RWPE2 (cell line): ENCODE measurements at regions not wholly inside any gene's neighbourhood (a gene's known extent, or its start where the extent isn't known, plus 50 kb on each side); places are given as distances from the start of the nearest gene placed in this dataset.

Experiments
- ATAC-seq: fragments of 200-7000 bp; cut with Tn5 transposase; 3 replicates; pipeline ENCODE4 v1.9.1; 2021; ENCODE audit warnings: low read depth
- DNase-seq: peaks from one replicate; pipeline ENCODE4 v3.0.0-alpha.2; 2020; ENCODE audit warnings: low spot score
- H3K27ac ChIP-seq: fragments of 450-650 bp; 2 replicates; pipeline ENCODE4 v1.5.1; 2017; ENCODE audit warnings: mild to moderate bottlenecking; ENCODE audit not compliant: poor library complexity, severe bottlenecking
- H3K27me3 ChIP-seq: fragments of 250-450 bp; sonication (Bioruptor Pico); 2 replicates; pipeline ENCODE4 v1.5.1; 2021; ENCODE audit warnings: mild to moderate bottlenecking, moderate library complexity; ENCODE audit not compliant: insufficient read depth, poor library complexity, severe bottlenecking
- H3K36me3 ChIP-seq: fragments of 250-450 bp; sonication (Bioruptor Pico); 2 replicates; pipeline ENCODE4 v1.5.1; 2020; ENCODE audit warnings: low read depth, mild to moderate bottlenecking, moderate library complexity
- H3K4me1 ChIP-seq: fragments of 250-450 bp; sonication (Bioruptor Pico); 2 replicates; pipeline ENCODE4 v1.5.1; 2021; ENCODE audit warnings: mild to moderate bottlenecking, moderate library complexity; ENCODE audit not compliant: insufficient read depth, poor library complexity, severe bottlenecking
- H3K4me3 ChIP-seq: fragments of 250-450 bp; sonication (Bioruptor Pico); 2 replicates; pipeline ENCODE4 v1.5.1; 2021; ENCODE audit warnings: mild to moderate bottlenecking, moderate library complexity; ENCODE audit not compliant: severe bottlenecking
- H3K9me3 ChIP-seq: fragments of 250-450 bp; sonication (Bioruptor Pico); 2 replicates; pipeline ENCODE4 v1.5.1; 2021; ENCODE audit warnings: mild to moderate bottlenecking, moderate library complexity; ENCODE audit not compliant: severe bottlenecking
- TF ChIP-seq, protein P1 (sequence below): fragments of 450-650 bp; IDR thresholded peaks from one replicate; pipeline ENCODE4 v1.5.1; 2017; ENCODE audit warnings: mild to moderate bottlenecking, moderate library complexity; ENCODE audit not compliant: poor library complexity, severe bottlenecking

DNA sequence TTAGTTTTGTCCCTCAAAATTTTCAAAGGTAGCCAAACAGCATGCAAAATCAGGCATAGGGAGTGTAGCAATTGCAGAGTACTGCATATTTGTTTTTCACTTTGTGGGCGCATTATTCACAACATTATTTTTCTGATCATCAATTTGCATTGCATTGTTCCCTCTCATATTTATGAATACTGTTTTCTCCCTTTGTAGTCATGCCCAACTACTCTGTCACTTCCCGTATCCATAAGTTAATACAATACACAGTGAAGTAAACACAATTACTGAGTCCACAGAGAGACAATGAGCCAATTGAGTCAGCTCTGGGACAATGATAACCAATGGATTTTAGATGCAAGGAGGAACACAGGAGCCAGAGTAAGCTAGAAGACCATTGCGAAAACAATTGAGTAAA, 944.0 kb upstream of the ADGRL4 start:
- no peak overlapping the region for H3K27ac ChIP-seq

DNA sequence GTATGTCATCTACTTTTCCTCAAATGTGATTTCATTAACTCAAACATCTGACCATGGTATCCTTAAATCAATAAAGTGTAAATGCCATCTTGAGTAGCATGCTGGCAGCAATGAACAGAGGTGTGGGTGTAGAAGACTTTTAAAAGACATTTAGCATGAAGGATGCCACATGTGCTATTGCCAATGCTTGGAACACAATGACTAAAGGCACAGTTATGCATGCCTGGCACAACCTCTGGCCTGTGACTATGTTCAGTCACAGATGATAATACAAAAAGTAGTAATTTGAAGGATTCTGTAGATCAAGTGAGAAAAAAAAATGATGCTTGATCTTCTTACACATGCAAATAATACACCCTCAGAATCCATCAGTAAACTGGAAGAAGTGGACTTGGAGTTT, 938.9 kb upstream of the ADGRL4 start:
- TF ChIP-seq, protein P1, sequence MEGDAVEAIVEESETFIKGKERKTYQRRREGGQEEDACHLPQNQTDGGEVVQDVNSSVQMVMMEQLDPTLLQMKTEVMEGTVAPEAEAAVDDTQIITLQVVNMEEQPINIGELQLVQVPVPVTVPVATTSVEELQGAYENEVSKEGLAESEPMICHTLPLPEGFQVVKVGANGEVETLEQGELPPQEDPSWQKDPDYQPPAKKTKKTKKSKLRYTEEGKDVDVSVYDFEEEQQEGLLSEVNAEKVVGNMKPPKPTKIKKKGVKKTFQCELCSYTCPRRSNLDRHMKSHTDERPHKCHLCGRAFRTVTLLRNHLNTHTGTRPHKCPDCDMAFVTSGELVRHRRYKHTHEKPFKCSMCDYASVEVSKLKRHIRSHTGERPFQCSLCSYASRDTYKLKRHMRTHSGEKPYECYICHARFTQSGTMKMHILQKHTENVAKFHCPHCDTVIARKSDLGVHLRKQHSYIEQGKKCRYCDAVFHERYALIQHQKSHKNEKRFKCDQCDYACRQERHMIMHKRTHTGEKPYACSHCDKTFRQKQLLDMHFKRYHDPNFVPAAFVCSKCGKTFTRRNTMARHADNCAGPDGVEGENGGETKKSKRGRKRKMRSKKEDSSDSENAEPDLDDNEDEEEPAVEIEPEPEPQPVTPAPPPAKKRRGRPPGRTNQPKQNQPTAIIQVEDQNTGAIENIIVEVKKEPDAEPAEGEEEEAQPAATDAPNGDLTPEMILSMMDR, result no peak
- no peak for DNase-seq

More for the DNA sequence above, 944.0 kb upstream of the ADGRL4 start:
- Histone ChIP-seq H3K27me3 (no peaks in the 10 kb centered on the region), H3K4me3 (no peak overlapping the region), H3K4me1 (no peaks in the 10 kb centered on the region), H3K9me3 (no peaks in the 10 kb centered on the region), H3K36me3 (no peaks in the 10 kb centered on the region)
- ATAC-seq (no peak), DNase-seq (no peak)
- TF ChIP-seq, protein P1, result no peak

DNA sequence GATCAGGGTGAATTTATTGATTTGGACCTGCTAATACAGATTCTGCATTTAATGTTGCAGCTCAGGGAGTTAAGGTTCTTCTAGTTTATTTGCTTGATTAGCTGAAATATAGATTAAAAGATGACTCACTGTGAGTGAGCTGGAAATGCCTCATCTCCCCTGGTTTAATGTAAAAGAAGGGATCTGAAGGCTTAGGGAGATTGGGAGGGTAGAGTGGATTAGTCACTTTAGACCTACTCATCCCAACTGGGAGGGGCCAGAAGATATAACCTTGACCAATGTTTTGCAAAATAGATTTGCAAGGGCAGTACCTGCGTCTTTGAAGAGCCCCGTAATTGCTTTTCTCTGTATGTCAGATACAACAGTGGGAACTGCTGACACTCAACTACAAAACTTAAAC, 922.8 kb upstream of the ADGRL4 start:
- ATAC-seq (peak; percentile 51; the same call in 2 of the 3 replicates), DNase-seq (no peak)
- H3K4me1 ChIP-seq, result no peaks in the 10 kb centered on the region
- H3K27me3 ChIP-seq, result no peaks in the 10 kb centered on the region
- TF ChIP-seq, protein P1, result no peak
- H3K4me3 ChIP-seq, result no peak overlapping the region
- H3K9me3 ChIP-seq, result no peaks in the 10 kb centered on the region
- no peaks in the 10 kb centered on the region for H3K36me3 ChIP-seq
- no peak overlapping the region for H3K27ac ChIP-seq

More for the DNA sequence above, 938.9 kb upstream of the ADGRL4 start:
- Histone ChIP-seq H3K27ac (no peak overlapping the region), H3K4me1 (no peaks in the 10 kb centered on the region), H3K36me3 (no peaks in the 10 kb centered on the region), H3K4me3 (no peak overlapping the region), H3K9me3 (no peaks in the 10 kb centered on the region), H3K27me3 (no peaks in the 10 kb centered on the region)
- no peak for ATAC-seq

DNA sequence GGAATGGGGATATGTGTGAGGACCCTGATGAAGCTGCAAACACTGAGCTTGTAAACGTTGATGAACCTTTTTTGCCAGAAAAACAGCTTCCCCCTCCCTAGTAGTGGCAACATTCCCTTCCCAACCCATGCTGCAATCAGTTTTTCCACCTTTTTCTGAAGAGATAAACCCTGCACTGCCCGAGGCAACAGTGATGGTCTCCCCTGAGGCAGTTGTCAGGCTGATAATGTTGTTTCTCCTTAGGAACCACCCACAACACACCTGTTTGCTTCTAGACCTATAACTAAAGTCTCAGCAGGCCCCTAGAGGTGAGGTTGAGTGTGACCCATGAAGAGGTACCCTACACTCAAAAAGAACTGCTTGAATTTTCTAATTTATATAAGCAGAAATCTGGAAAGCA, 922.4 kb upstream of the ADGRL4 start:
- no peak for DNase-seq
- Histone ChIP-seq H3K4me3 (no peak overlapping the region), H3K27me3 (no peaks in the 10 kb centered on the region), H3K4me1 (no peaks in the 10 kb centered on the region), H3K9me3 (no peaks in the 10 kb centered on the region), H3K36me3 (no peaks in the 10 kb centered on the region), H3K27ac (no peak overlapping the region)
- TF ChIP-seq, protein P1, result no peak
- no peak for ATAC-seq

DNA sequence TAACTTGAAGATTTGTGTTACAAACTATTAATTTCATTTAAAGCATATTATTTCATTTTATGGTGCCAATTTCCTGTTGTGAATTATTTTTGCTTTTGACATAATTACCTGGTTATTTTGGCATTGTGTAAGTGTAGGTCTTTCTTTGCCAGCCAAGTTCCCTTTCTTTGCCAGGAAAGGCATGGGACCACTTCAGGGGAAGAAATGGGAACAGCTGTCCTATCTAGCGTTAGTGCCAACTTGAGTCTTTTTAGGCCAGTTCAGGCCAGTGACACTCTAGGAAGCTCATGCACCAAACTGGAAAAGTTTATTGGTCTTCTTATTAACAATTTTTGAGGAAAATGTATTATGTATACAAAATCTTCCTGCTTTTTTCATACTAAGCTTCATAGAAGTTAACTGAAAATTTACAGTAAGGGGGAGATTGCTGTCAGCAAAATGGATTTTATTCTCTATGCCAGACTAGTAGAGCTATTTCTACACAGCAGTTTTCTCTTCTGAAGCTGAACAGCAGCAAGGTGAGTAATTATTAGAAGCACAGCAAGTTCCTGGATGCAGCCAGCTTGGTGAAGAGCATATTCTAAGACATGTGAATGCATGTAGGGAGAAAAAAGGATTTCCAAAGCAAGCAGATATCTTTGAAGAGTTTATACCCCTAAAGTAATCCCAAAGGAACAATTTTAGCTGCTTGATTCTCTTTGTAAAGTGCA, 914.6 kb upstream of the ADGRL4 start:
- Histone ChIP-seq H3K4me3 (no peak overlapping the region), H3K27ac (no peak overlapping the region), H3K4me1 (no peaks in the 10 kb centered on the region), H3K9me3 (no peaks in the 10 kb centered on the region), H3K27me3 (no peaks in the 10 kb centered on the region), H3K36me3 (no peaks in the 10 kb centered on the region)
- TF ChIP-seq, protein P1, result no peak
- DNase-seq, result no peak
- no peak for ATAC-seq
